Non-pigmented ciliary epithelial cell (primary cell): ENCODE measurements at regions not wholly inside any gene's neighbourhood (a gene's known extent, or its start where the extent isn't known, plus 50 kb on each side); places are given as distances from the start of the nearest gene placed in this dataset.
"Not testable (repeated sequence)": the region's sequence is repeated elsewhere in the genome, so short reads cannot be mapped to it uniquely, and the experiment has no call there.

Source experiments
- DNase-seq: peaks from one replicate; pipeline ENCODE4 v3.0.0-alpha.2; 2010; ENCODE audit warnings: low read depth

DNA sequence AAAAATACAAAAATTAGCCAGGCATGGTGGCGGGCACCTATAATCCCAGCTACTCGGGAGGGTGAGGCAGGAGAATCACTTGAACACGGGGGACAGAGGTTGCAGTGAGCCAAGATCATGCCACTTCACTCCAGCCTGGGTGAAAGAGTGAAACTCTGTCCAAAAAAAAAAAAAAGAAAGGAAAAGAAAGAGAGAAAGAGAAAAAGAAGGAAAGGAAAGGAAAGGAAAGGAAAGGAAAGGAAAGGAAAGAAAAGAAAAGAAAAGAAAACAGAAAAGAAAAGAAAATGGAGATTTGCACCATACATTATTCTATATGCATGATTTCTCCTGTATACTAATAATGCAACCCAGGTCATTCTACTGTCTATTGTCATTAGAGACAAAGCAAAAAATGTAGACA, 421.5 kb downstream of the PCDH19 start:
- DNase-seq, result not testable (repeated sequence)

DNA sequence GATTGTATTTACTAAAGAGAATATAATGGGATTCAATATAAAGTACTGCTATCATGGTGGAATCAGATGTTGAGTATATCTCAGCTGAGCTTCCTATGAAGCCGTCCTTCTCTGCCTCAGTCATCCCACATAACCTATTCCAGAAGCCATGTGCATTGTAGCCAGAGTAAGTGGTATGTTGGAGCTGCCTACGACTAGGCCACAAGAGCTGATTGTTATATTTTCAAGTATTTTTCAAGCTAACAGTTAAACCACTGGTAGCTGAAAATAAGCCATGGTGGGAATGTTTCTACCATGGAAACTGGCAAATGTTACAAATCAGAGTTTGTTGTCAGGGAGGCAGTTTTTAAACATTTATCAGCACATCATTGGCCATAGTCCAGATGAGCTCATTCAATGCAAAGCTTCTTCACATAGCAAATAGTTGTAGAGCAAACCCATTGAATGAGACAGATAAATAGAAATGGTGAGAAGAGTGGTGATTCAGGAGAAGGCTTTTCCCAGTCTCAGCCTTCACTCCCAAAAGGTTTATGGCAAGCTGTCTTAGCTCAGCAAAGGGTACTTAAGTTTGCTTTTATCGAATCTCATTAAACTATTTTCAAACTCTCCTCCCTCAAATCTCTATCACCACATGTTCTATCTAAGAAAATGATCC, 436.4 kb downstream of the PCDH19 start:
- no peak for DNase-seq

DNA sequence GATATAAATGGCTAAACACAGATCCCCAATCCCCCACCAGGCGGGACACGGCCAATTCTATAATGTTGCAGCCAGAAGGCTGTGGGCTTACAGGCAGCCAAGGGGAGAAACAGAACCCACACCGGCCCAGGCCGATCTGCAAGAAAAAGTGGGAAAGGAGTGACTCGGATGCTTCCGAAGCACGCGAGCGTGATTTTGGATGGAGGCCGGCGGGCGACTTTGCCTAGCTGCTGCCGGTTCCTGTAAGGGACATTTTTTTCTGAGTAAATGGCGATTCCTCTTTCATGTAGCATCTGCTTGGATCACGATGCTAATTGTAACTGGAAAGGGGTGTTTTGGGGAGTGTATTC, 470.2 kb downstream of the PCDH19 start:
- no peak for DNase-seq

DNA sequence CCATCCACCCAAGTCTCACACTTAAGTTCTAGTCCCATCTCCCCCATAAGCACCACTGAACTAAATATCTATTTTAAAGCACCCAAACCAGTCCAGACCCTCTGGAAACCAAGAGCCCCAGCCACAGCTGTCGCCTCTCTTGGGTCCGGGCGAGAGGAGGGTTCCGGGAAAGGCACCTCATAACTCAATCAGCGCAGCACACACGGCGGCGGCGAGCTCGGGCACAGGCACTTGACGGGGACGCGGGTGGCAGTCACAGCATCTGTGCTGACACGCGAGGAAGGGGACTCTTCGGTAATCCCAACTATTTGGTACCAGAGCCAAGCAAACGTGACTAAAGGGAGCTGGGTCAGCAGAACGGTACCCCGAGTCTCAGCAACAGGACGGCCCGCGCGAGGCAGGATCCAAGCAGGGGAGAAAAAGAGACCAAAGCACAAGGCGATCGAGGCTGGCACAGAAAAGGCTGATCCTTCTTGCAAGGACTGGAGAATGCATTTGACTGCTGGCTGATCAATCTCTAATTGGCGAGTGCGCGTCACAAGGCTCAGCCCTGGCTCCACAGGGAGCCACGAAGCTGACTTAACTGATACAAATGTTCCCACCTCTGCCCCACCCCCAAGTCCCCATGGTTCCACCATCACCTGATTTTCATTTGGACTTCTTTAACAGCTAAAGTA, 470.7 kb downstream of the PCDH19 start:
- DNase-seq, result not testable (repeated sequence)

DNA sequence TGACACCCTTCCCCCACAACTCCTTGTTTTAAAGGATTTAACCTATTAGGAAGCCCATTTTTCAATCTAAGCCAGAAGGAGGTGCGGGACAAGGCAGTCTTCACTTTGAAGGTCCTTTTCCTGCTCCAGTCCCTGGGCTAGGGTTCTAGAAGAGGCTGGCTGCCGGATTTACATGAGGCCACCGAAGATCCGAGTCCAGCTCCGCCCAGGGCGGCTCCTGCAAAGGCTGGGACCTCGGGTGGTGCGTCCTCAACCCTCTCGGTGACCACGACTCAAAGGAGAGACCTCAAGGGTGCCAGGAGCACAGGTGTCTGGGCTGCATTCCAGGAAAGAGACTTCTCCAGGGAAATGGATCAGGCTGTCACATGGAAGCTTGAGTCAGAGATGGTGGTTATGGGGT, 471.6 kb downstream of the PCDH19 start:
- DNase-seq, result no peak

DNA sequence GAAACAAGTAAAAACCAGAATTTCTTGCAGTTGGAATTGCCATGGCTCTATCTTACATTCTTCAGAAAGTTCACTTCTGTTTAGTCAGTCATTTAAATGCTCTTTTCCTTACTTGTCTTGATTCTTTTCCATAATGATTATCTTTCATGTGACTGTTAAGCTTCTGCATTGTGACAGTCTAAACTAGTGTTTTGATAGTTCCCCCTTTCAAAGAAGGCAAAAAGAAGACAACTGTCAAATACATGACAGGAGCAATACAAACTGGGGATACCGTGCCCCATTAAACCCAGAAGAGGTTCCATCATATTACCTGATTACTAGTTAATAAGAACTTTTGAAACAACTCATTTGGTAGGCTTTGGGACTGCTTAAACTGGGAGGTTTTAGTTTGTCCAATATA, 476.2 kb downstream of the PCDH19 start:
- no peak for DNase-seq

DNA sequence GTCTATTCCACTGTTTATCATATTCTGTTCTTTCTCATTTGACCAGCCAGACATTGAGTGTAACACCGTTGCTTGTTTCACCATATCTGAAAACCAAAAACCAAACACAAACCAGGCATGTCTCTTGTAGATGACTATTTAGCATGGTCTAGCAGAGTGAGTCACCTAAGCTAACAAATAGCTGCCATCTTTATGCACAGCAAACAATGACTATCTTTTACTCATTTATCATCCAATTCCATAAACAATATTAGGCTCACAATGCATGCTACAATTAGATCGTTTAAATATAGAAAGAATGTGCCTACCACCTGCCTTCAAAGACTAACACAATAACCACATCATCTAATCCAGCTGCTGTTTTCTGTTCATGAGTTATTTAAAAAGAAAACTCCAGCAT, 495.4 kb downstream of the PCDH19 start:
- DNase-seq, result no peak

DNA sequence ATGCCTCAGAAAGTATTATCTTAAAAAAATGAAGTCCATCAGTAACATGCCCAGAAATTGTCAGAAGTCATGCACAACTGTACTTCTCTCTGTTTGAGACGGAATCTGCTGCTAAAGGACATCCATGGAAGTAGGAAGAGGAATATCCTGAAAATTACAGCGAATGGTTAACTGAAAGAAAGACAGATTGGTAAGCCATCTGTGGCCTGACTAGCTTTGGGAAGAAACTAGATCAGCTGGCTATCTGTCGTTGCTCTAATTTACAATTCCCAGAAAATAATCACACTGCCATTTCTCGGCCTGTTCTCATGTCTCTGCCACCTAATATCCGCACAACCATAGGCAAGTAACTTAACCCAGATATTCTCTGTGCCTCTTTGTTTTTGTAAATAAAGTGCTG, 496.5 kb downstream of the PCDH19 start:
- no peak for DNase-seq

DNA sequence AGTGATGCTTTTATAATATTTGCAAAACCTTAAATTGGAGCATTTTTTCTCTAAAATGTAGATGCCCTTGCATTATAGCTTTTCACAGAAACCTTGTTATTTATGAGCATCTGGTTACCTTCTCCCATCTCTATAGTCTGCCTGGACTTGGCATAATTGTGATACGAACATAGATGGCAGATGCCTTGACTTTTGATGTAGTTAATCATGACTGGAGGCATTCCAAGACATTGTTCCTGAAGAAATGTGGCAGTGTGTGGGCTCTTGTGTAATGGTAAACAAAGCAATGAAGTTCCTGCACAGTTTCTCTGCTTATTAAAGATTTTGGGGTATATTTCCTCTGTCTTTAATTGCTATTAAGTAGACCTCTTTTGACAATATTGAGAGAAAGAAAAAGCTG, 500.1 kb downstream of the PCDH19 start:
- no peak for DNase-seq

DNA sequence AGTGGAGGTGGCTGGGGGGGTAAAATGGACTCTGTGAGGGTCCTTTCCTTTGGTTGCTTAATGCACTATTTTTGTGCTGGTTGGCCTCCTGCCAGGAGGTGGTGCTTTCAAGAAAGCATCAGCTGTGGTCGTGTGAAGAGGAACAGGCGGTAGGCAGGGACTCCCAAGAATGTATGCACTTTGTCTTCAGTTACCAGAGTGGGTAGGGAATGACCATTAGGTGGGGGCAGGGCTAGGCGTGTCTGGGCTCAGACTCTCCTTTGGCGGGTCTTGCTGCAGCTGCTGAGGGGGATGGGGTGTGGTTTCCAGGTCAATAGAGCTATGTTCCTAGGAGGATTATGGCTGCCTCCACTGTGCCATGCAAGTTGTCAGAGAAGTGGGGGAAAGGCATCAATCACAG, 509.0 kb downstream of the PCDH19 start:
- DNase-seq, result no peak

DNA sequence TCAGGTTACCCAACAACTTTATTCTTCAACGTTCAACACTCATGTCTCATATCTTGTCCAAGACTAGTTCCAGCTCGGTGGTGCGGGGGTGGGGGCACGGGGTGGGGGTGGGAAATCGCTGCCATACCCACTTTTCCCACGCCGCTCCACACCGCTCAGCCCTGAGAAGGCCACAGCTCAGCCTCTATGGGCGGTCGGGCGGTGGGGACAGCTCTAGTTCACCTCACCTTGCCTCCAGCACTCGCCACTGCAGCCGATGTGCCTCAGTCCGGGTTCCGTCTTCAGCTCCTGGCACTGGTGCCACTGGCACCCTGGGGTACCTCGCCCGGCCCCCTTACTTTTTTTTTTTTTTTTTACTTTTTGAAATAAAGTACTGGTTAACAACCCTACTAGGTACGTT, 522.2 kb downstream of the PCDH19 start:
- DNase-seq, result no peak

DNA sequence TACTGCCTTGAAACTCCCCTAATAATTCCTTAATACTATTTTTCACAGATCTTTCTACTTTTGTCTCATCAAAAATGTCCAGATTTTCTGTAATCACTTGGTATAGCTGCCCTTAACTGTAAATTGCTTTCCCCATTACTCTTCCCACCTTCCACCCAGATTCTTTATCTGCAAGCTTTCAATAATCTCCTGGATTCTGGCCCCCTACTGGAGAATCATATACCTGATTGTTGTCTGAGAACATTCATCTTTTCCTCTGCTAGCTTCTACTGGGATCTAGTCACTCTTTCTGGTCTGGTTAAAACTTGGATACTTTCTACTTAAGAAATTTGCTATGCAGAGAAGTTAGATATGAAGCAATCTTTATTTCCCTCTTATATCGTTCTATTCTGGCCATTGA, 552.6 kb downstream of the PCDH19 start:
- DNase-seq, result no peak

DNA sequence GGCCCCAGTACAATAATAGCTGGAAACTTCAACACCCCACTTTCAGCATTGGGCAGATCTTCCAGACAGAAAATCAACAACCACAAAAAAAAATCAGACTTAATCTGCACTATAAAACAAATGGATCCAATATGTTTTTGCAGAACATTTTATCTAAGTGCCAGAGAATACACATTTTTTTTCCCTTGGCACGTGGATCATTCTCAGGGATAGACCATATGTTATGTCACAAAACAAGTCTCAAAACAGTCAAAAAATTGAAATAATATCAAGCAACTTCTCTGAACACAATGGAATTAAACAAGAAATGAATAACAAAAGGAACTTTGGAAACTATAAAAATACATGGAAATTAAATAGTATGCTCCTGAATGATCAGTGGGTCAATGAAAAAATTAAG, 576.3 kb downstream of the PCDH19 start:
- DNase-seq, result no peak

DNA sequence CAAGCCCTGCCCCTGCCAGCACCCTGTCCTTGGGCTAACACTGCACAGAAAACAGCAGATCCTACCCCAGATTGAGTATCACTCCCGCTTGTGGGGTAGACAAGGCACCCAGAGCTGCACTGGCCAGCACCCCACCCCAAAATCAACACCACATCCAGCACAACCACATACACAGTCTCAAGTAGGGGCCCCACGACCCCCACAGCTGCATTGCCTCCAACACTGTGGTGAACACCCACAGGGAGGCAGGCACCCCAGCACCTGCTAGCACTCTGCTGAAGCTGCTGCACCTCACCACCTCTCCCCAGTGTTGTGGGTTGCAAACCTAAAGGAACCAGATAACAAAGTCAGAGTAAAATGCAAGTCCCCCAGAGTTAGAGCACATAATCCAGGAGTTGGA, 589.9 kb downstream of the PCDH19 start:
- DNase-seq, result no peak

DNA sequence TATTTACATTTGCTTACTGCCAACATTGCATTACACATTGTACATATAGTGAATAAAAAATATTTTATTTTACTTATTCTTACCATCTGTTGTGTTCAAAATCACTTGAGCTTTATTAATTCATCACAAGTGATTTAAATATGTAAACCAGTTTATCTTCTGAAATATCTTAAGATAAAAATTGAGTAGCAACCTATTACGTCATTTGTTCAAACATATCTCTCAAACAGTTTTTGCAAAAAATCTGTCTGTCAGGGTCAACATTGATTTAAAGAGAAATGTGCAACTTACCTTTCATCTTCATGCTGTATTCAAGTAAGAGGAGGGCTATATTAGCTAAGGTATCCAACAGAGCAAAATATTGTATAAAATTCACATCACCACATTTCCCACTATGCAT, 610.1 kb downstream of the PCDH19 start:
- no peak for DNase-seq

DNA sequence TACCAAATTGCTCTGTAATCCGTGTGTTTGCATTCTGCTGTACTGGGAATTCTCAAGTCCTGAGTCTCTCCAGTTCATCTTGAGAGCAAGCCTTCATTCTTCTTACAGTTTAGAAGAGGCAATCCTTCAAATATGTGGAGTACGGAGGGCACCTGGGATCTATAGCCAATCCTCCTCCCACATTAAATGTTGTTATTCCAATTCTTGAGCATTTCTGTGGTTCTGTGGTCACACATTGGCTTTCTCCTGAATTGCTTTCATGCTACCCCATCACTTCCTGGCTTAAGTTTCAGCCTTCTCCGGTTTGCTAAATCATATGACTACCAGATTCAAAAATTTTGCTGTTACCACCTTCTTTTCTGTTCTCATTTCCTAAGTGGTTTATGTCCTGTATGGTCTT, 611.1 kb downstream of the PCDH19 start:
- peak; percentile 0 for DNase-seq

DNA sequence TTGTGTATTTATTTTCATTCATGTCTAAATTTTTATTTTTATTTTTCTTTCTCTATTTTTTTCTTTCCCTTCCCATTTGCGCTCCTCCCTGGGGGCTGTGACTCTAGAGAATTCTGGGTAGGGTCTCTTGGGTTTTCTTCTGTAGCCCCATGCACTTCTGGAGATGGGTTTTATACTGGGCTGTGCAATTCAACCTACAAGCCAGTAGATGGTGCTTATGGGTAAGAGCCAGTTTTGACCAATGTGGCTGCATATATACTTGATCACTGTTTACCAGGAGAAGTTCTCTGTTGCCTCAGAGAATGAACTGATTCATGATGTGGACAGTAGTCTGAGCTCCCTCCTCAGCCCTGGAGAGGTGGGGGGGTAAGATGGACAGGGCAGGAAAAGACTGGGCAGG, 614.6 kb downstream of the PCDH19 start:
- DNase-seq, result no peak

DNA sequence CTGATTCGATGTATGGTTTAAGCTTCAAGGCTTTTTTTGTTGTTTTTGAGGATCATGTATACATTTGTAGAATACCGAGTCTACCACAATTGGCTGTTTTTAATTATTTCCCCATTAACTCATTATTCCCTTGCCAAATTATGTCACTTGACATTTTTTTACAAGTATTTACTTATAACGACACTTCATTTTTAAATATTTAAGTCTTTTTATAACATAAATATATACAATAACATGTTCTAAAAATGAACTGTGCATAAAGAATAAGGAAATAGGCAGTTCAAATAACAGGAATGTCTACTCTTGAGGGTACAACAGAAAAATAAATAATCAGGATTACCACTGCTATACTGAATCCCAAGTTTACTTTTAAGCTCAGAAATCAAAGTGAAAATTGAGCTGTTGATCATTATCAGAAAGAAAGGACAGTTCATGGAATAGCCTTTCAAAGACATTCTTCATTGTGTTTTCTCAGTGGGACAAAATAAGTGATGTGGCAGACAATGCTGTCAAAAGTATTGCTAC, 627.5 kb downstream of the PCDH19 start:
- DNase-seq, result no peak

DNA sequence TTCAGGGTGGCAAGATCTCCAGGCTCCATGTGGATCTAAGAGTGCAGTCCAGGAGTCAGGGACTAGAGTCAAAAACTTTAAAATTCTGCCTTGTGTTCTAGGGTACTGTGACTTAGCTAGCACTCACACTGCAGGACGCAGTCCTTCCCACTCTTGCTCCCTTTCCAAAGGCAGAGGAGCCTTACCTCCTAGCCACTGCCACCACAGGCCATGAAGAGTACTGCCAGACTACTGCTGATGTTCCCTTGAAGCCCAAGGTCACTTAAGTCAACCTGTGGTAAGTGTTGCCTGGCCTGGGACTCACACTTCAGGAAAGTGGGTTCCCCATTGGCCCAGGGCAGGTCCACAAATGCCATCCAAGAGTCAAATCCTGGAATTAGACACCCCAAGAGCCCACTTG, 632.2 kb downstream of the PCDH19 start:
- no peak for DNase-seq

DNA sequence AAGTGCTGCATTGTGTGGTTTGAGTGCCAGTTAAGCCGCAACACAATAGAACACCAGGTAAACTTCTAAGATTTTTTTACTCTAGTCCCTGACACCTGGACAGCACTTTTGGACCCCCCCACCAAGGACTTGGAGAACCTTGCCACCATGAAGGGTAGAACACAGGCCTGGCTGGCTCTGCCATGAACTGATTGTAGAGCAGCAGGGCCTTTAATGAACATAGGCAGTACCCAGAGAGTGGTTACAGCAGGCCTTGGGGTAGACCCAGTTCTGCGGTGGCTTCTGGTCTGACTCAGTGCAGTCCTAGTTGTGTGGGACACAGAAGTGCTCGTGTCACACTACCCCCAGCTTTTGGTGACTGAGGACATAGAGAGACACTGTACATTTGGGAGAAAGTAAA, 648.3 kb downstream of the PCDH19 start:
- DNase-seq, result no peak

DNA sequence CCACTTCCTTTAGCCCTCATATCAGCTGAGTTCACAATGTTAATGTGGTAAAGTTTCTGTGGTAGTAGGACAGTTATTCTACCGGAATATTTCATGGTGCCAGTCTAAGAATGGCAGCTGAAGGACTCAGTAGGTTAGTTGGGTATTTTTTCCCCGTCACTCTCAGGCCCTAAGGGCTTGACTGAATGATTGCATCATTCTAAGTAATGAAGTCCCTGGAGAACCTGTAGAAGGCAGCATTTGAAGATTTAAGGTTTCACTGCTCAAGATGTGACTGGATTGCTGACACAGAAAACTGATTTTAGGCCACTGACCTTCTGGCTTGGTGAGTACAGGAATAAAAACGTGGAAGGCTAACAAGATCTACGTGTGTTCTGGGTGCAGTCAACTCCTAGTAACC, 657.3 kb downstream of the PCDH19 start:
- DNase-seq, result no peak

DNA sequence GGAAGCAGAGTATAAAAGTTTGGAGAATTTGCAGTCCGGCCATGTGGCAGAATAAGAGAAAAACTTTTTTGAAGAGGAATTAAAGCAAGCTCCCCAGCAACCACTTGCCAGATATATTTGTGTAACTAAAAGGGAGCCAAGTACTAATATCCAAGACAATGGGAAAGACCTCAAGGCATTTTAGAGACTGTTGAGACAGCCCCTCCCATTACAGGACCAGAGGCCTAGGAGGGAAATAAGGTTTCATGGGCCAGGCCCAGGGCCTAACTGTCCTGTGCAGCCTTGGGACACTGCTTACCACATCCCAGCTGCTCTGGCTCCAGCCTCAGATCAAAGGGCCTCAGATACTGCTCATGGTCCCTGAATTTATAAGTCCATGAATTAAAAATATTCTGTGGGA, 659.4 kb downstream of the PCDH19 start:
- DNase-seq, result no peak

DNA sequence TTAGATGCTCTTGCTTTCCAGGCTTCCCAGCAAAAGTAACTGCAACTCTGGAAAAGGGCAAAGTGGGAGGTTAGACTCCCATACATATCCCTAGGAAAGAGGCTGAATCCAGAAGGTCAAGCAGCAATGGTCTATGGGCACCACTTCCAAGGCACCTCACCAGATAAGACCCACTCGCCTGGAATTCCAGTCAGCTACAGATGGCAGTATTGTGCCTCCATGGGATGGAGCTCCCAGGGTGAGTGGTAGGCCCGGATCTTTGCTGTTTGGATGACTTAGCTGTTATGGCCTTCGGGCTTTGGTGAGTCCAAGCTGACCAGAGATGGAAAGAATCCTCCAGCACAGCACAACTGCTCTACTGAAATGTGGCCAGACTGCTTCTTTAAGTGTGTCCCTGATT, 688.0 kb downstream of the PCDH19 start:
- DNase-seq, result no peak

DNA sequence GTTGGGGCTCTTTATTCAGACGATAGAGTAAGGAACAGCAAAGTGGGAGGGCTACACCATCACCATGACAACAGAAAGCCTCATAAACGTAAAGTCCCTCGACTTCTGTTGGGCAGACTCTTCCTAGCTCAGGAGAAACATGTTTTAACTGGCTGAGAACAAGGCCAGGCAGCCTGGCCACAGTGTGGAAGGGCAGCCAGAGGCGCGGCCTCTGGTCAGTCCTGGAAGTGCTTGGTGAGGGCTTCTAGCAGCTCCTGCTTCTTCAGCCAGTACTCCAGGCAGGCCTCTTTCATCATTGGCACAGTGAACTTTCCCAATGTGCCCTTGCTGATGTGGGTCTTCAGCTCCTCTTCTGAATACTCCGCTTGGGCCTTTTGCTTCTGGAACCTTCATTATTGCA, 690.9 kb downstream of the PCDH19 start:
- no peak for DNase-seq
